ENCODE measurements at regions not wholly inside any gene's neighbourhood (a gene's known extent, or its start where the extent isn't known, plus 50 kb on each side); places are given as distances from the start of the nearest gene placed in this dataset.

DNA sequence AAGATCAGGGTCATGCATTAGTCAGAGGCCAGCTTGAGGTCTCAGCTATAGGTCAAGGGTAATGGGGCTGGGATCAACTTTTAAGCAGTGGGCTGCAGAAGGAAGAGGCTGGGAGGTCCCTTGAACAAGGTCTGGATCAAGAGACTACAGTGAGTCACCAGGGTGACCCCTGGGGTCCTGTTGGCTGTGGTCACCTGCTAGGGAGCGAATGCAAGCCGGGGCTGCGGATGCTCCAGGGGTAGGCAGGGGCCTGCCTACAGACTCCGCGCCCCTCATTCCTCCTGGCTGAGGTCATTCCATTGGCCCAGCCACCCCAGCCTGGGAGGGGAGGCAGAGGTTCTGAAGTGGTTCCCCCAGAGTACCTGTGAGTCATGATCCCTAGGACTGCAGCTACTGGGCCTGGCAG lies 110.4 kb downstream of the CYP26B1 start:
- no peaks in the 10 kb centered on the region for H3K4me1 ChIP-seq
- no peak overlapping the region for H3K27ac ChIP-seq
- no peak for DNase-seq (ENCODE audit: low spot score)
- peak overlapping the region; percentile 63 for H3K27ac Mint-ChIP-seq
- no peak overlapping the region for H3K4me3 ChIP-seq
- no peaks in the 10 kb centered on the region for H3K36me3 ChIP-seq
- H3K27me3 Mint-ChIP-seq (ENCODE audit: insufficient read depth, low read depth) = peaks cover 4% of the 10 kb centered on the region
- TF ChIP-seq EZH2 (IDR thresholded peaks at IDR 0.05) (no peak), CTCF (IDR thresholded peaks at IDR 0.05) (no peak), EZH2phosphoT487 (IDR thresholded peaks at IDR 0.05) (no peak)
- no peaks in the 10 kb centered on the region for H3K36me3 Mint-ChIP-seq
- no peaks in the 10 kb centered on the region for H4K20me1 ChIP-seq (ENCODE audit: low read depth)
- H3K79me2 ChIP-seq (ENCODE audit: low read depth) = no peaks in the 10 kb centered on the region
- H2AFZ ChIP-seq (replicated peaks) = no peak overlapping the region
- no peak overlapping the region for H3K9ac ChIP-seq
- no peak overlapping the region for H3K4me3 Mint-ChIP-seq
- no peaks in the 10 kb centered on the region for H3K9me3 Mint-ChIP-seq
- no peaks in the 10 kb centered on the region for H3K27me3 ChIP-seq
- no peaks in the 10 kb centered on the region for H3F3A ChIP-seq (ENCODE audit: low read depth)
- H3K4me2 ChIP-seq = no peak overlapping the region
- H3K9me3 ChIP-seq (ENCODE audit: low read depth) = no peaks in the 10 kb centered on the region
- peaks cover 7% of the 10 kb centered on the region for H3K4me1 Mint-ChIP-seq

- Histone ChIP-seq H3K27me3 (no peaks in the 10 kb centered on the region), H3K27ac (no peak overlapping the region), H3K4me1 (no peaks in the 10 kb centered on the region), H3K4me2 (no peak overlapping the region), H4K20me1 (ENCODE audit: low read depth) (no peaks in the 10 kb centered on the region), H3K79me2 (ENCODE audit: low read depth) (no peaks in the 10 kb centered on the region), H3K9me3 (ENCODE audit: low read depth) (no peaks in the 10 kb centered on the region), H3F3A (ENCODE audit: low read depth) (no peaks in the 10 kb centered on the region), H3K36me3 (no peaks in the 10 kb centered on the region), H3K9ac (no peak overlapping the region), H2AFZ (replicated peaks) (no peak overlapping the region), H3K4me3 (no peak overlapping the region)
- TF ChIP-seq CTCF (IDR thresholded peaks at IDR 0.05) (no peak), EZH2phosphoT487 (IDR thresholded peaks at IDR 0.05) (no peak), EZH2 (IDR thresholded peaks at IDR 0.05) (no peak)
- no peak overlapping the region for H3K4me3 Mint-ChIP-seq
- H3K4me1 Mint-ChIP-seq = peaks cover 7% of the 10 kb centered on the region
- H3K27ac Mint-ChIP-seq = no peak overlapping the region
- no peaks in the 10 kb centered on the region for H3K36me3 Mint-ChIP-seq
- DNase-seq (ENCODE audit: low spot score) = no peak
- H3K27me3 Mint-ChIP-seq (ENCODE audit: insufficient read depth, low read depth) = peaks cover 4% of the 10 kb centered on the region
- H3K9me3 Mint-ChIP-seq = no peaks in the 10 kb centered on the region
Measured at GRCh38 chr2:72036595-72036994, 111.1 kb downstream of the CYP26B1 start.

GRCh38 chr2:72036173-72036545 lies 111.5 kb downstream of the CYP26B1 start:
- Histone ChIP-seq H3K4me2 (no peak overlapping the region), H3K79me2 (ENCODE audit: low read depth) (no peaks in the 10 kb centered on the region), H3F3A (ENCODE audit: low read depth) (no peaks in the 10 kb centered on the region), H4K20me1 (ENCODE audit: low read depth) (no peaks in the 10 kb centered on the region), H3K9me3 (ENCODE audit: low read depth) (no peaks in the 10 kb centered on the region), H3K4me1 (no peaks in the 10 kb centered on the region), H3K27me3 (no peaks in the 10 kb centered on the region), H3K4me3 (no peak overlapping the region), H3K36me3 (no peaks in the 10 kb centered on the region), H3K9ac (no peak overlapping the region), H2AFZ (replicated peaks) (no peak overlapping the region), H3K27ac (no peak overlapping the region)
- peaks cover 7% of the 10 kb centered on the region for H3K4me1 Mint-ChIP-seq
- H3K9me3 Mint-ChIP-seq = no peaks in the 10 kb centered on the region
- no peaks in the 10 kb centered on the region for H3K36me3 Mint-ChIP-seq
- H3K27ac Mint-ChIP-seq = no peak overlapping the region
- peaks cover 4% of the 10 kb centered on the region for H3K27me3 Mint-ChIP-seq (ENCODE audit: insufficient read depth, low read depth)
- no peak for TF ChIP-seq EZH2 (IDR thresholded peaks at IDR 0.05)
- TF ChIP-seq EZH2phosphoT487 (IDR thresholded peaks at IDR 0.05) = no peak
- no peak for TF ChIP-seq CTCF (IDR thresholded peaks at IDR 0.05)
- DNase-seq (ENCODE audit: low spot score) = no peak
- no peak overlapping the region for H3K4me3 Mint-ChIP-seq

All from neural progenitor cell (in vitro differentiated cells).